Right lung (tissue), 2 donors: ENCODE measurements at regions not wholly inside any gene's neighbourhood (a gene's known extent, or its start where the extent isn't known, plus 50 kb on each side); places are given as distances from the start of the nearest gene placed in this dataset.
A peak's percentile ranks its signal among the peaks of the same experiment; 100 is the strongest.

Experiments used
- DNase-seq, 2 donors: peaks; one replicate each; pipeline ENCODE4 v3.0.0-alpha.2; 2013

- DNase-seq, result no peak
These were observed 122.3 kb downstream of the RPS12 start for GRCh38 chr6:132936646-132937045.

GRCh38 chr6:132937466-132937906 lies 123.1 kb downstream of the RPS12 start:
- DNase-seq, result no peak

- no peak for DNase-seq
These were observed 134.5 kb downstream of the RPS12 start for GRCh38 chr6:132948889-132949288.

GRCh38 chr6:132950566-132950965 lies 136.2 kb downstream of the RPS12 start:
- no peak for DNase-seq

- DNase-seq, result peak in 1 of 2 donors; percentile 35
These were observed 137.9 kb downstream of the RPS12 start for GRCh38 chr6:132952031-132952867.

GRCh38 chr6:132952986-132953385 lies 138.6 kb downstream of the RPS12 start:
- no peak for DNase-seq

- DNase-seq, result no peak
These were observed 139.9 kb downstream of the RPS12 start for GRCh38 chr6:132954222-132954621.

GRCh38 chr6:132954936-132955335 lies 140.6 kb downstream of the RPS12 start:
- DNase-seq, result no peak

GRCh38 chr6:132959639-132960326 lies 145.4 kb downstream of the RPS12 start:
- DNase-seq, result no peak

- no peak for DNase-seq
These were observed 146.4 kb downstream of the RPS12 start for GRCh38 chr6:132960720-132961119.

GRCh38 chr6:132961122-132961521 lies 146.8 kb downstream of the RPS12 start:
- DNase-seq, result no peak

GRCh38 chr6:132961610-132962009 lies 147.2 kb downstream of the RPS12 start:
- DNase-seq, result no peak

- no peak for DNase-seq
These were observed 148.8 kb downstream of the RPS12 start for GRCh38 chr6:132962936-132963868.

GRCh38 chr6:132964101-132964867 lies 149.9 kb downstream of the RPS12 start:
- peak in 1 of 2 donors; percentile 65 for DNase-seq

- DNase-seq, result no peak
These were observed 150.6 kb downstream of the RPS12 start for GRCh38 chr6:132964868-132965382.

GRCh38 chr6:132967871-132968270 lies 153.5 kb downstream of the RPS12 start:
- no peak for DNase-seq

GRCh38 chr6:132968419-132968950 lies 154.1 kb downstream of the RPS12 start:
- DNase-seq, result no peak

- DNase-seq, result no peak
These were observed 154.8 kb downstream of the RPS12 start for GRCh38 chr6:132969196-132969595.

GRCh38 chr6:132971676-132972075 lies 157.3 kb downstream of the RPS12 start:
- DNase-seq, result no peak

GRCh38 chr6:132972254-132972653 lies 157.9 kb downstream of the RPS12 start:
- no peak for DNase-seq

GRCh38 chr6:132972971-132973370 lies 158.6 kb downstream of the RPS12 start:
- no peak for DNase-seq
